ENCODE measurements at regions not wholly inside any gene's neighbourhood (a gene's known extent, or its start where the extent isn't known, plus 50 kb on each side); places are given as distances from the start of the nearest gene placed in this dataset.

GRCh38 chr22:48719978-48720661, 1107.6 kb downstream of the BRD1 start:
- TF ChIP-seq EZH2phosphoT487 (IDR thresholded peaks at IDR 0.05; ENCODE audit: insufficient read depth, low read depth) = no peak
- TF ChIP-seq EZH2 (IDR thresholded peaks at IDR 0.05; ENCODE audit: insufficient read depth, poor library complexity, severe bottlenecking) = no peak
